ENCODE measurements at regions not wholly inside any gene's neighbourhood (a gene's known extent, or its start where the extent isn't known, plus 50 kb on each side); places are given as distances from the start of the nearest gene placed in this dataset.

DNA sequence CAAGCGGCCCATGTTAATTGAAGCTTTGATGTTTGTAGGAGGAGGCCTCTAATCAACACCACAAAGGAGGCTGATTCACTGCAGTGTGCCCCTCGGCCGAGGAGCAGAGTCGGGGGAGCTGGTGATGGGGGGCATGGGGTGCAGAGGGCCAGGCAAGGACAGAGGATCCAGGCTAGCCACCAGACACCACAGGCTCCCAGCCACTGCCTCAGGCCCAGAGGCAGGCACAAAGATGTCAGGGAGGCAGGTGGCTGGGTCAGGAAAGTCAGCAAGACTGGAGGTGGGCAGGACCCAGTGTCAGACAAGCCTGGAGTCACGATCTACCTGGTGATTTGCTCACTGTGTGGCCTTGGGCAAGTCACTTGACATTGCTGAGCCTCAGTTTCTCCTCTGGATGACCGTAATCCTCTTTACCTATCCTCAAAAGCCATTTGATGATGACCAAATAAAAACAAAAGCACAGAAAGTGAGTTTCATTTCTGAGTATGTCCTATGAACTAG lies 121.0 kb downstream of the BUD13 start:
- TF ChIP-seq, protein P1, sequence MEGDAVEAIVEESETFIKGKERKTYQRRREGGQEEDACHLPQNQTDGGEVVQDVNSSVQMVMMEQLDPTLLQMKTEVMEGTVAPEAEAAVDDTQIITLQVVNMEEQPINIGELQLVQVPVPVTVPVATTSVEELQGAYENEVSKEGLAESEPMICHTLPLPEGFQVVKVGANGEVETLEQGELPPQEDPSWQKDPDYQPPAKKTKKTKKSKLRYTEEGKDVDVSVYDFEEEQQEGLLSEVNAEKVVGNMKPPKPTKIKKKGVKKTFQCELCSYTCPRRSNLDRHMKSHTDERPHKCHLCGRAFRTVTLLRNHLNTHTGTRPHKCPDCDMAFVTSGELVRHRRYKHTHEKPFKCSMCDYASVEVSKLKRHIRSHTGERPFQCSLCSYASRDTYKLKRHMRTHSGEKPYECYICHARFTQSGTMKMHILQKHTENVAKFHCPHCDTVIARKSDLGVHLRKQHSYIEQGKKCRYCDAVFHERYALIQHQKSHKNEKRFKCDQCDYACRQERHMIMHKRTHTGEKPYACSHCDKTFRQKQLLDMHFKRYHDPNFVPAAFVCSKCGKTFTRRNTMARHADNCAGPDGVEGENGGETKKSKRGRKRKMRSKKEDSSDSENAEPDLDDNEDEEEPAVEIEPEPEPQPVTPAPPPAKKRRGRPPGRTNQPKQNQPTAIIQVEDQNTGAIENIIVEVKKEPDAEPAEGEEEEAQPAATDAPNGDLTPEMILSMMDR (conservative IDR thresholded peaks at IDR 0.05 in 1 of 2, IDR thresholded peaks at IDR 0.05 in 1 of 2; ENCODE audit: extremely low read depth in 1 of 2, insufficient read depth in 1 of 2, low read depth in 1 of 2, low read length in 2 of 2) = no peak
- no peak for TF ChIP-seq EZH2 (IDR thresholded peaks at IDR 0.05; ENCODE audit: borderline replicate concordance, low read length)

Measured in mammary epithelial cell (primary cell).